Osteocyte (in vitro differentiated cells): ENCODE measurements at regions not wholly inside any gene's neighbourhood (a gene's known extent, or its start where the extent isn't known, plus 50 kb on each side); places are given as distances from the start of the nearest gene placed in this dataset.

ENCODE experiments used
- DNase-seq: peaks from one replicate; pipeline ENCODE4 v3.0.0; 2021; ENCODE audit warnings: mixed read lengths; ENCODE audit not compliant: unreplicated experiment; ENCODE audit errors: extremely low spot score
- H3K27ac Mint-ChIP-seq: one replicate; pipeline ENCODE4 v1.8.0; 2021; ENCODE audit warnings: mild to moderate bottlenecking, mixed read lengths; ENCODE audit not compliant: unreplicated experiment
- H3K27me3 Mint-ChIP-seq: one replicate; pipeline ENCODE4 v1.8.0; 2021; ENCODE audit warnings: mixed read lengths; ENCODE audit not compliant: unreplicated experiment
- H3K36me3 Mint-ChIP-seq: one replicate; pipeline ENCODE4 v1.8.0; 2021; ENCODE audit warnings: mixed read lengths; ENCODE audit not compliant: unreplicated experiment
- H3K4me1 Mint-ChIP-seq: one replicate; pipeline ENCODE4 v1.8.0; 2021; ENCODE audit warnings: mixed read lengths; ENCODE audit not compliant: unreplicated experiment
- H3K4me3 Mint-ChIP-seq: one replicate; pipeline ENCODE4 v1.8.0; 2021; ENCODE audit warnings: mild to moderate bottlenecking, moderate library complexity, mixed read lengths; ENCODE audit not compliant: unreplicated experiment
- H3K9me3 Mint-ChIP-seq: one replicate; pipeline ENCODE4 v1.8.0; 2021; ENCODE audit warnings: mixed read lengths; ENCODE audit not compliant: unreplicated experiment
- CTCF ChIP-seq: fragments of 200-600 bp; sonication (generic); IDR thresholded peaks from 2 replicates; pipeline ENCODE4 v1.5.0; 2021; ENCODE audit warnings: antibody characterized with exemption, mild to moderate bottlenecking, moderate library complexity

GRCh38 chr5:155689406-155689805, 637.6 kb upstream of the SGCD start:
- no peak overlapping the region for H3K27ac Mint-ChIP-seq
- no peak overlapping the region for H3K4me3 Mint-ChIP-seq
- TF ChIP-seq CTCF: no peak
- no peaks in the 10 kb centered on the region for H3K9me3 Mint-ChIP-seq
- no peaks in the 10 kb centered on the region for H3K27me3 Mint-ChIP-seq
- H3K4me1 Mint-ChIP-seq: no peaks in the 10 kb centered on the region
- H3K36me3 Mint-ChIP-seq: no peaks in the 10 kb centered on the region
- no peak for DNase-seq

- Mint-ChIP-seq H3K4me3 (no peak overlapping the region), H3K4me1 (no peaks in the 10 kb centered on the region), H3K9me3 (peaks cover 14% of the 10 kb centered on the region)
Measured at GRCh38 chr5:155696362-155696761, 630.6 kb upstream of the SGCD start.

GRCh38 chr5:155697236-155697635, 629.7 kb upstream of the SGCD start:
- no peak for TF ChIP-seq CTCF
- H3K9me3 Mint-ChIP-seq: peaks cover 14% of the 10 kb centered on the region
- no peak overlapping the region for H3K27ac Mint-ChIP-seq
- H3K27me3 Mint-ChIP-seq: no peaks in the 10 kb centered on the region
- H3K4me1 Mint-ChIP-seq: no peaks in the 10 kb centered on the region
- H3K36me3 Mint-ChIP-seq: no peaks in the 10 kb centered on the region
- no peak overlapping the region for H3K4me3 Mint-ChIP-seq
- DNase-seq: no peak

More at GRCh38 chr5:155696362-155696761, 630.6 kb upstream of the SGCD start:
- no peaks in the 10 kb centered on the region for H3K36me3 Mint-ChIP-seq
- no peak for TF ChIP-seq CTCF
- H3K27ac Mint-ChIP-seq: no peak overlapping the region
- no peak for DNase-seq
- no peaks in the 10 kb centered on the region for H3K27me3 Mint-ChIP-seq

GRCh38 chr5:155699385-155699784, 627.6 kb upstream of the SGCD start:
- Mint-ChIP-seq H3K36me3 (no peaks in the 10 kb centered on the region), H3K27ac (no peak overlapping the region), H3K9me3 (peaks cover 14% of the 10 kb centered on the region), H3K4me3 (no peak overlapping the region), H3K4me1 (no peaks in the 10 kb centered on the region), H3K27me3 (no peaks in the 10 kb centered on the region)
- DNase-seq: no peak
- TF ChIP-seq CTCF: no peak

GRCh38 chr5:155700333-155700732, 626.6 kb upstream of the SGCD start:
- no peak for TF ChIP-seq CTCF
- H3K4me1 Mint-ChIP-seq: no peaks in the 10 kb centered on the region
- no peak overlapping the region for H3K27ac Mint-ChIP-seq
- H3K4me3 Mint-ChIP-seq: no peak overlapping the region
- no peaks in the 10 kb centered on the region for H3K27me3 Mint-ChIP-seq
- H3K9me3 Mint-ChIP-seq: peaks cover 6% of the 10 kb centered on the region
- no peaks in the 10 kb centered on the region for H3K36me3 Mint-ChIP-seq
- DNase-seq: no peak
